Colonic mucosa (tissue), 4 donors: ENCODE measurements at regions not wholly inside any gene's neighbourhood (a gene's known extent, or its start where the extent isn't known, plus 50 kb on each side); places are given as distances from the start of the nearest gene placed in this dataset.

Experiments used
- DNase-seq: peaks from one replicate; pipeline ENCODE4 v3.0.0-alpha.2; 2020
- H3K27ac ChIP-seq: fragments of 200-600 bp; one replicate; pipeline ENCODE4 v1.8.0; 2021
- H3K27me3 ChIP-seq: fragments of 200-600 bp; one replicate; pipeline ENCODE4 v1.8.0; 2021
- H3K36me3 ChIP-seq: fragments of 200-600 bp; one replicate; pipeline ENCODE4 v1.8.0; 2021
- H3K4me1 ChIP-seq: fragments of 200-600 bp; one replicate; pipeline ENCODE4 v1.8.0; 2021; ENCODE audit warnings: mild to moderate bottlenecking
- H3K4me3 ChIP-seq: fragments of 200-600 bp; one replicate; pipeline ENCODE4 v1.8.0; 2021
- H3K9ac ChIP-seq, 2 donors: one replicate each; pipeline ENCODE4 v1.7.0; 2013; ENCODE audit warnings: control low read depth in 2 of 2, low read depth in 2 of 2, low read length in 2 of 2
- H3K9me3 ChIP-seq: fragments of 200-600 bp; one replicate; pipeline ENCODE4 v1.8.0; 2021
- intact Hi-C: fragments of 100-400 bp; cut with DNase I; formaldehyde crosslinking; loops from one replicate; pipeline ENCODE4 v1.14.1; 2022
- TF ChIP-seq, protein P1 (sequence below): fragments of 200-600 bp; IDR thresholded peaks from one replicate; pipeline ENCODE4 v1.8.0; 2022; ENCODE audit warnings: antibody characterized with exemption, mild to moderate bottlenecking
- donor health status: healthy.
- donor health status: DM: no; HTN: no; CAD: no.
- donor health status: DM: no; HTN: no; CAD: no.

DNA sequence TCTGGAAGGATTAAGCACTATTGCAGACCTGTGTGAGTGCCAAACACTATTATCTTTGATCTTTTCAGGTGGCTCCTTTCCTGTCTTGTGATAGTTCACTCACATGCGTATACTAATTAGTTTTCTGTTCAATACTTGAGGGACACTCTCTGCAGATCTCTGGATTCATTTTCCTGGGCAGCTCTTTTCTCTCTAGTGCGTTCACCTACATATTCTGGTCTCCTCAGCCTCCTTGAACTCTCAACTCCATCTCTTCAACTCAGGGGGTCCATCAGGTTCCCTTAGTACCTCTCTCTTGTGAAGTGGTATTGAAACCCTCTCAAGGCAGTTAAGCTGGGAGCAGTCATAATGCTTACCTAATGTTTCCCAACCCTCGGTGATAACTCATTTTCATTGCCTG is 1218.1 kb upstream of the MAP3K7 start:
- TF ChIP-seq, protein P1, sequence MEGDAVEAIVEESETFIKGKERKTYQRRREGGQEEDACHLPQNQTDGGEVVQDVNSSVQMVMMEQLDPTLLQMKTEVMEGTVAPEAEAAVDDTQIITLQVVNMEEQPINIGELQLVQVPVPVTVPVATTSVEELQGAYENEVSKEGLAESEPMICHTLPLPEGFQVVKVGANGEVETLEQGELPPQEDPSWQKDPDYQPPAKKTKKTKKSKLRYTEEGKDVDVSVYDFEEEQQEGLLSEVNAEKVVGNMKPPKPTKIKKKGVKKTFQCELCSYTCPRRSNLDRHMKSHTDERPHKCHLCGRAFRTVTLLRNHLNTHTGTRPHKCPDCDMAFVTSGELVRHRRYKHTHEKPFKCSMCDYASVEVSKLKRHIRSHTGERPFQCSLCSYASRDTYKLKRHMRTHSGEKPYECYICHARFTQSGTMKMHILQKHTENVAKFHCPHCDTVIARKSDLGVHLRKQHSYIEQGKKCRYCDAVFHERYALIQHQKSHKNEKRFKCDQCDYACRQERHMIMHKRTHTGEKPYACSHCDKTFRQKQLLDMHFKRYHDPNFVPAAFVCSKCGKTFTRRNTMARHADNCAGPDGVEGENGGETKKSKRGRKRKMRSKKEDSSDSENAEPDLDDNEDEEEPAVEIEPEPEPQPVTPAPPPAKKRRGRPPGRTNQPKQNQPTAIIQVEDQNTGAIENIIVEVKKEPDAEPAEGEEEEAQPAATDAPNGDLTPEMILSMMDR, result no peak
- H3K4me1 ChIP-seq, result no peaks in the 10 kb centered on the region
- intact Hi-C loops, result no loop called here
- no peak overlapping the region for H3K4me3 ChIP-seq
- no peak for DNase-seq
- no peaks in the 10 kb centered on the region for H3K27me3 ChIP-seq
- H3K27ac ChIP-seq, result no peak overlapping the region
- no peak overlapping the region for H3K9ac ChIP-seq
- H3K36me3 ChIP-seq, result no peaks in the 10 kb centered on the region
- H3K9me3 ChIP-seq, result no peaks in the 10 kb centered on the region

DNA sequence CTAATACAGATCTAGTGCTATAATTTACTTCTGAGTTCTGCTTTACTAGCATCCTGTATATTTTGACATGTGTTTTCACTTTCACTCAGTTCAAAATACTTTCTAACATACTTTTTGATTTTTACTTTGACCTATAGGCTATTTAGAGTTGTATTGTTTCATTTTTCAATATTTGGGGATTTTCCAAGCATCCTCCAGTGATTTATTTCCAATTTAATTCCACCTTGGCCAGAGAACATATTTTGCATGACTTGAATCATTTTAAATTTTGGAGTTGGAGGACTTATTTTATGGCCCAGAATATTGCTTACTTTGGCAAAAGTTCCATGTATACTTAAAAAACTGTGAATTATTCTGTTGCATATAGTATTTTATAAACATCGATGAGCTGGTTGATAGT is 1215.6 kb upstream of the MAP3K7 start:
- Histone ChIP-seq H3K4me1 (no peaks in the 10 kb centered on the region), H3K27ac (no peak overlapping the region), H3K27me3 (no peaks in the 10 kb centered on the region), H3K4me3 (no peak overlapping the region), H3K9me3 (no peaks in the 10 kb centered on the region), H3K36me3 (no peaks in the 10 kb centered on the region), H3K9ac (no peak overlapping the region)
- intact Hi-C loops, result no loop called here
- no peak for DNase-seq
- TF ChIP-seq, protein P1, result no peak

DNA sequence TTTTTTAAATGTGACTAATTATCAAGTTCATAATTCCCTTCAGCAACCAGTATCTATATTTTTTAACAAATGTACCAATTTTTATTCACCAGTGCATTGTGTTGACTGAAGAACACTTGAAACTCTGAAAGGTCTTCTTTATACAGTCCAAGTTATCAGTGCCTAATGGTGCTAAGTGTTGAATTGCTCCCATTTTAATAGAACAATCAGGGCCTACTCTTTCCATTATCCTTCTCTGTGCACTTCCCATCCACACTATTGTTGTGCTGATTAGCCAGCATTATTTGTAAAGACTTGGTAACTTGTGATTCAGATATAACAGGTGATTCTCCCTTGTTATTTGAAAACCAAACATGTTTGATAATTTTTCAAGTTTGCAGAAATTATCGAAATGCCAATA is 1209.7 kb upstream of the MAP3K7 start:
- no peak for DNase-seq
- no peaks in the 10 kb centered on the region for H3K27me3 ChIP-seq
- H3K9me3 ChIP-seq, result no peaks in the 10 kb centered on the region
- no peaks in the 10 kb centered on the region for H3K36me3 ChIP-seq
- TF ChIP-seq, protein P1, result no peak
- no peak overlapping the region for H3K27ac ChIP-seq
- no peak overlapping the region for H3K4me3 ChIP-seq
- H3K4me1 ChIP-seq, result no peaks in the 10 kb centered on the region
- H3K9ac ChIP-seq, result no peak overlapping the region
- intact Hi-C loops, result no loop called here

DNA sequence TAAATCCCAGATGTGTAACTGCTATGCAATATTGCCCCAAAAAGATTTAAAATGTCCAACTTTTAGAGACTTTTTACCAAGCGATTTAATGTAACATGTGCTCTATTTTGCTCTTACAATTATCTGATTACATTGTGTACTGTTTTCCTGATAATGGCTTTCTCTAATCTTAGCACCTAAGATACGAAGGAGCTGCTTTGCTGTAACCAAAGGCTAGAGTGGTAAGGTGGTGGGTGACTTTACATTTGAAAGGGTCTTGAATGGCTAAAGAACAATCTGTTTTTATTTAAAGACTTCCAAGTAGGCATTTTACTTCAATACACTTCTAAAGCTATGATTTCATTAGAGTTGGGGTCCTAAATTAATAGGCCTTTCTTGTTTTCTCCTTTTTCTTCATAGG is 1201.6 kb upstream of the MAP3K7 start:
- TF ChIP-seq, protein P1, result no peak
- H3K9me3 ChIP-seq, result no peaks in the 10 kb centered on the region
- no peaks in the 10 kb centered on the region for H3K27me3 ChIP-seq
- intact Hi-C loops, result no loop called here
- H3K4me3 ChIP-seq, result no peak overlapping the region
- no peaks in the 10 kb centered on the region for H3K4me1 ChIP-seq
- no peaks in the 10 kb centered on the region for H3K36me3 ChIP-seq
- no peak overlapping the region for H3K27ac ChIP-seq
- no peak overlapping the region for H3K9ac ChIP-seq
- DNase-seq, result no peak

DNA sequence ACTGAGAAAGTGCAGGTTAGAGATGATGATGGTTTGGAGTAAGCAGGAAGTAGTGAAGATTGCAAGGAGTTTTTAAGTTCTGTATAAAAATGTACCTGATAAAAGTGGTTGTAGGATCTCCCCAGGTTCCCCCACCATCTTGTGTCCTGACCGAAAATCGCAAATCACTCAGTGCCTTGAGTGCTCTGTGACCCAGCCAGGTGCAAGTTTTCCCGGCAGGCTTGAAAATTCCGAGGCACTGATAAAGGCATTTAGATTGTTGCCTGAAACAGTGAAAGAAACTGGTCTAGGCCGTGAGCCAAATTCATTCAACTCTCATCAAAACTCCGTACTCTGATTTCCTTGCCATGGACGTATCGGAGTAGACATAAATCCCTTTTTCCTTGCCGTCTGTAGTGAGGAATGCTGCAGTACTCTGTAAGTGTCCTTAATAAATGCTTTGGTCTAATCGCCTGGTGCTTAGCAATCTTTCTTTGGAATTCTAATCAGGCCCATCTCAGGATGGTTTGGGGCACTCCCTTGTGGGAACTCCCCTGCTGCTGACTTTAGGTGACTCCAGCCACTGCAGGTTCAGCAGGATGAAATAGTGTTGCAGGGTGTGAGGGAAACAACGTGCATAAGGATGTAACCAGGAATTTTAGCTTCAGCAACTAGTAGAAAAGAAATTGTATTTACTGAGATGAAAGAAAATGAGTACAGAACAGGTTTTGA is 1199.8 kb upstream of the MAP3K7 start:
- no peak overlapping the region for H3K4me3 ChIP-seq
- no peak overlapping the region for H3K9ac ChIP-seq
- no peak overlapping the region for H3K27ac ChIP-seq
- no peaks in the 10 kb centered on the region for H3K27me3 ChIP-seq
- H3K36me3 ChIP-seq, result no peaks in the 10 kb centered on the region
- H3K9me3 ChIP-seq, result no peaks in the 10 kb centered on the region
- no peak for DNase-seq
- TF ChIP-seq, protein P1, result no peak
- no peaks in the 10 kb centered on the region for H3K4me1 ChIP-seq
- intact Hi-C loops, result no loop called here
